Upper lobe of left lung (tissue), 4 donors: ENCODE measurements at regions not wholly inside any gene's neighbourhood (a gene's known extent, or its start where the extent isn't known, plus 50 kb on each side); places are given as distances from the start of the nearest gene placed in this dataset.

Source experiments
- CTCF ChIP-seq, 6 experiments: fragments of 450-650 bp in 4 of 6; fragments of 200-600 bp in 2 of 6; sonication (generic) in 2 of 6; IDR thresholded peaks; one replicate each; pipeline ENCODE4 v1.5.1; 2016 to 2019; ENCODE audit warnings: antibody characterized with exemption in 6 of 6
- EP300 ChIP-seq, 4 donors: sonication (generic); formaldehyde crosslinking; IDR thresholded peaks; one replicate each; pipeline ENCODE4 v1.5.1; 2017; ENCODE audit warnings: antibody characterized with exemption in 4 of 4, control low read depth in 2 of 4
- POLR2A ChIP-seq, 4 donors: fragments of 450-650 bp; IDR thresholded peaks; one replicate each; pipeline ENCODE4 v1.5.1; 2016 to 2017; ENCODE audit warnings: antibody characterized with exemption in 4 of 4, mild to moderate bottlenecking in 2 of 4
- POLR2AphosphoS5 ChIP-seq, 2 donors: sonication (generic); formaldehyde crosslinking; IDR thresholded peaks; one replicate each; pipeline ENCODE4 v1.5.1; 2017; ENCODE audit warnings: antibody characterized with exemption in 2 of 2

- TF ChIP-seq EP300 (IDR thresholded peaks at IDR 0.05), result no peak
- no peak for TF ChIP-seq POLR2A (IDR thresholded peaks at IDR 0.05)
- no peak for TF ChIP-seq CTCF (IDR thresholded peaks at IDR 0.05)
- no peak for TF ChIP-seq POLR2AphosphoS5 (IDR thresholded peaks at IDR 0.05)
Observed at GRCh38 chr4:115648786-115649185, 535.4 kb upstream of the NDST4 start.
